ENCODE measurements at regions not wholly inside any gene's neighbourhood (a gene's known extent, or its start where the extent isn't known, plus 50 kb on each side); places are given as distances from the start of the nearest gene placed in this dataset.
"Not testable (repeated sequence)": the region's sequence is repeated elsewhere in the genome, so short reads cannot be mapped to it uniquely, and the experiment has no call there.

DNA sequence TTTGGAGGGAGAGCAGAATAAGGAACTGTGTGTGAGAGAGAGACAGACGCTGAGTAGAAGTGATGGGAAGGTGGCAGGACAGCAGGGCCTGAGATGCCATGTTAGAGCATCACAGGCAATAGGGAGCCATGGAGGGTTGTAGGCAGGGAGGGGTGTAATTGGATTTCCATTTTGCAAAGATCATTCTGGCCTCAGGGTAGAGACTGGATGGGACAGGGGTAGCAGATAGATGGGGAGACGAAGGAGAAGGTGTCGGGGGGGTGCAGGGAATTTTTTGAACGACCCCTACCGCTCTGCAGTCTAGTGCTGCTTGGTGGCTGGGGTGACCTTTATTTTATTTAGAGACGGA lies 106.4 kb downstream of the CRLF3 start:
- TF ChIP-seq, protein P1, sequence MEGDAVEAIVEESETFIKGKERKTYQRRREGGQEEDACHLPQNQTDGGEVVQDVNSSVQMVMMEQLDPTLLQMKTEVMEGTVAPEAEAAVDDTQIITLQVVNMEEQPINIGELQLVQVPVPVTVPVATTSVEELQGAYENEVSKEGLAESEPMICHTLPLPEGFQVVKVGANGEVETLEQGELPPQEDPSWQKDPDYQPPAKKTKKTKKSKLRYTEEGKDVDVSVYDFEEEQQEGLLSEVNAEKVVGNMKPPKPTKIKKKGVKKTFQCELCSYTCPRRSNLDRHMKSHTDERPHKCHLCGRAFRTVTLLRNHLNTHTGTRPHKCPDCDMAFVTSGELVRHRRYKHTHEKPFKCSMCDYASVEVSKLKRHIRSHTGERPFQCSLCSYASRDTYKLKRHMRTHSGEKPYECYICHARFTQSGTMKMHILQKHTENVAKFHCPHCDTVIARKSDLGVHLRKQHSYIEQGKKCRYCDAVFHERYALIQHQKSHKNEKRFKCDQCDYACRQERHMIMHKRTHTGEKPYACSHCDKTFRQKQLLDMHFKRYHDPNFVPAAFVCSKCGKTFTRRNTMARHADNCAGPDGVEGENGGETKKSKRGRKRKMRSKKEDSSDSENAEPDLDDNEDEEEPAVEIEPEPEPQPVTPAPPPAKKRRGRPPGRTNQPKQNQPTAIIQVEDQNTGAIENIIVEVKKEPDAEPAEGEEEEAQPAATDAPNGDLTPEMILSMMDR (IDR thresholded peaks at IDR 0.05), result not testable (repeated sequence)
- not testable (repeated sequence) for TF ChIP-seq POLR2A (IDR thresholded peaks at IDR 0.05)

Data from stomach (tissue), 4 donors.